Loucy (cell line): ENCODE measurements at regions not wholly inside any gene's neighbourhood (a gene's known extent, or its start where the extent isn't known, plus 50 kb on each side); places are given as distances from the start of the nearest gene placed in this dataset.

Experiments
- EZH2phosphoT487 ChIP-seq: fragments of 200-600 bp; IDR thresholded peaks from 2 replicates; pipeline ENCODE4 v1.6.1; 2018; ENCODE audit warnings: antibody characterized with exemption, mild to moderate bottlenecking, moderate library complexity, borderline replicate concordance
- TF ChIP-seq, protein P1 (sequence below): fragments of 200-600 bp; sonication (generic); conservative IDR thresholded peaks from 2 replicates; pipeline ENCODE4 v1.5.1; 2014; ENCODE audit warnings: mild to moderate bottlenecking, antibody characterized with exemption, low read length

DNA sequence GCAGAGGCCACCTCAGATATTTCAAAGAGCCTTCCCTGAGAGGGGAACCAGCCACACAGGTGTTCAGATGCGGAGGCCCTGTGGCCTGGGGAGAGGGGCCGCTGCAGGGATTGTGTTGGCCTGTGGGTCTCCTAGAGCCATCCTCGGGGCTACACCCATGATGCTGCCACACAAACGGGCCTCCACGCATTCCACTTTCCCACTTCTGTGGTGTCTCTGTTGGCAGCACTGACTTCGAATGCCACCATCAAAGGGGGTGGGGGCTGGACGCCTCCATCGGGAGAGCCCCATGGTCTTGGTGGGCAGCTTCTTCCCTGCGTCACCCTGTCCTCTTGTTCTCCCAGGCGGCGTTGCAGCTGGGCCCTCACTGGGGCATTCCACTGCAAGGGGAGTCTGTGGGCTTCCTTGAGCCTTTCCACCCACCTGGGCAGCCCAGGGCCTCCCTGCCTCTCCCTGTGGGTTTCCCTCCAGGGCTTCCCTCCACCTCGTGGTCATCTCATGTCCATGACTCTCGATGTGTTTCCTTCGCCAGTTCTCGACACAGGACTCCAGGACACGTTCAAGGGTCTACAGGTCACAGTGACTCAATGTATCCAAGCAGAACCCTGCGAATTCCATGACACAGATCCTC lies 145.5 kb downstream of the ERMARD start:
- TF ChIP-seq, protein P1, sequence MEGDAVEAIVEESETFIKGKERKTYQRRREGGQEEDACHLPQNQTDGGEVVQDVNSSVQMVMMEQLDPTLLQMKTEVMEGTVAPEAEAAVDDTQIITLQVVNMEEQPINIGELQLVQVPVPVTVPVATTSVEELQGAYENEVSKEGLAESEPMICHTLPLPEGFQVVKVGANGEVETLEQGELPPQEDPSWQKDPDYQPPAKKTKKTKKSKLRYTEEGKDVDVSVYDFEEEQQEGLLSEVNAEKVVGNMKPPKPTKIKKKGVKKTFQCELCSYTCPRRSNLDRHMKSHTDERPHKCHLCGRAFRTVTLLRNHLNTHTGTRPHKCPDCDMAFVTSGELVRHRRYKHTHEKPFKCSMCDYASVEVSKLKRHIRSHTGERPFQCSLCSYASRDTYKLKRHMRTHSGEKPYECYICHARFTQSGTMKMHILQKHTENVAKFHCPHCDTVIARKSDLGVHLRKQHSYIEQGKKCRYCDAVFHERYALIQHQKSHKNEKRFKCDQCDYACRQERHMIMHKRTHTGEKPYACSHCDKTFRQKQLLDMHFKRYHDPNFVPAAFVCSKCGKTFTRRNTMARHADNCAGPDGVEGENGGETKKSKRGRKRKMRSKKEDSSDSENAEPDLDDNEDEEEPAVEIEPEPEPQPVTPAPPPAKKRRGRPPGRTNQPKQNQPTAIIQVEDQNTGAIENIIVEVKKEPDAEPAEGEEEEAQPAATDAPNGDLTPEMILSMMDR = no peak
- TF ChIP-seq EZH2phosphoT487 = no peak
